ENCODE measurements at regions not wholly inside any gene's neighbourhood (a gene's known extent, or its start where the extent isn't known, plus 50 kb on each side); places are given as distances from the start of the nearest gene placed in this dataset.

DNA sequence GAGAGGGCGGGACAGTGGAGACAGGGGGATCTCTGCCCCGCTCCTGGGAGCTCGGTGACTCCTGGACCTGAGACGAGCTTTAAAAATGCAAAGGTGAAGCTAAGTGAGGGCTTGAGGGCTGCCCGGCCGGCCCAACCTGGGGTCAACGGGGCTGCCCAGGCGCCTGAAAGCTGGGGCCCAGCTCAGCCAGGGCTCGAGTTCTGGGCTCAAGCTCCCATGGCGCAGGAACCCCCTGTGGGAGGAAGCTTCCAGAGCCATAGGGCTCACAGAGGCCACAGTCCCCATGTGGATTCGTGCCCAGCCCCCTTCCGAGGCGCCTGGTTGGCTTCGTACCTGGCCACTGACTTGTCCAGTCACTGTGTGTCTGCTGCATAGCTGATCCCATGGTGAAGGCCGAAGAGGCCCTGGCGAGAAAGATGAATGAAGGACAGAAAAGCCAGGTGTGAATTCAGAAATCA is 75.8 kb upstream of the GSE1 start:
- TF ChIP-seq CTCF (IDR thresholded peaks at IDR 0.05; ENCODE audit: low read depth, low read length, poor library complexity, severe bottlenecking) (no peak), EZH2phosphoT487 (IDR thresholded peaks at IDR 0.05; ENCODE audit: borderline replicate concordance, low read length) (no peak)
